Hepatocyte (in vitro differentiated cells): ENCODE measurements at regions not wholly inside any gene's neighbourhood (a gene's known extent, or its start where the extent isn't known, plus 50 kb on each side); places are given as distances from the start of the nearest gene placed in this dataset.

ENCODE experiments used
- DNase-seq: peaks from one replicate; pipeline ENCODE4 v3.0.0-alpha.2; 2016; ENCODE audit warnings: low spot score
- H2AFZ ChIP-seq: fragments of 200-600 bp; sonication (generic); 2 replicates; pipeline ENCODE4 v1.6.0; 2016; ENCODE audit warnings: antibody characterized with exemption, mild to moderate bottlenecking
- H3K27ac ChIP-seq: fragments of 200-600 bp; sonication (generic); 2 replicates; pipeline ENCODE4 v1.5.1; 2016; ENCODE audit warnings: mild to moderate bottlenecking
- H3K27me3 ChIP-seq: fragments of 200-600 bp; sonication (generic); 2 replicates; pipeline ENCODE4 v1.6.1; 2016
- H3K36me3 ChIP-seq: fragments of 200-600 bp; sonication (generic); replicated peaks from 2 replicates; pipeline ENCODE4 v1.5.1; 2016; ENCODE audit warnings: low read depth; ENCODE audit not compliant: insufficient read depth
- H3K4me1 ChIP-seq: fragments of 200-600 bp; sonication (generic); 2 replicates; pipeline ENCODE4 v1.5.1; 2016; ENCODE audit warnings: mild to moderate bottlenecking, moderate library complexity; ENCODE audit not compliant: insufficient read depth
- H3K4me2 ChIP-seq: fragments of 200-600 bp; sonication (generic); 2 replicates; pipeline ENCODE4 v1.6.0; 2016
- H3K4me3 ChIP-seq: fragments of 200-600 bp; sonication (generic); 2 replicates; pipeline ENCODE4 v1.5.1; 2016; ENCODE audit warnings: mild to moderate bottlenecking
- H3K79me2 ChIP-seq: fragments of 200-600 bp; sonication (generic); 2 replicates; pipeline ENCODE4 v1.6.0; 2017; ENCODE audit warnings: mild to moderate bottlenecking
- H3K9me2 ChIP-seq: fragments of 200-600 bp; sonication (generic); replicated peaks from 2 replicates; pipeline ENCODE4 v1.6.0; 2017; ENCODE audit warnings: mild to moderate bottlenecking; ENCODE audit not compliant: insufficient read depth
- H3K9me3 ChIP-seq: fragments of 200-600 bp; sonication (generic); 2 replicates; pipeline ENCODE4 v1.5.1; 2016; ENCODE audit warnings: low read depth, mild to moderate bottlenecking
- H4K20me1 ChIP-seq: fragments of 200-600 bp; sonication (generic); 2 replicates; pipeline ENCODE4 v1.6.0; 2016; ENCODE audit warnings: mild to moderate bottlenecking; ENCODE audit not compliant: insufficient read depth, poor library complexity, severe bottlenecking
- CTCF ChIP-seq: fragments of 200-600 bp; sonication (generic); IDR thresholded peaks from 2 replicates; pipeline ENCODE4 v1.5.1; 2016; ENCODE audit warnings: antibody characterized with exemption, mild to moderate bottlenecking; ENCODE audit not compliant: poor library complexity
- EZH2 ChIP-seq: fragments of 200-600 bp; sonication (generic); IDR thresholded peaks from 2 replicates; pipeline ENCODE4 v1.6.1; 2016; ENCODE audit warnings: antibody characterized with exemption, mild to moderate bottlenecking, borderline replicate concordance
- EZH2phosphoT487 ChIP-seq: fragments of 200-600 bp; sonication (generic); IDR thresholded peaks from one replicate; pipeline ENCODE4 v1.6.1; 2018; ENCODE audit warnings: antibody characterized with exemption, mild to moderate bottlenecking, low read depth, moderate library complexity; ENCODE audit not compliant: unreplicated experiment, severe bottlenecking
- WGBS: methylation state at CpG from one replicate; pipeline ENCODE4 v1.1.6; 2016; ENCODE audit warnings: low lambda C conversion rate; ENCODE audit errors: missing lambda C conversion rate; 5-methylcytosine and 5-hydroxymethylcytosine counted together

DNA sequence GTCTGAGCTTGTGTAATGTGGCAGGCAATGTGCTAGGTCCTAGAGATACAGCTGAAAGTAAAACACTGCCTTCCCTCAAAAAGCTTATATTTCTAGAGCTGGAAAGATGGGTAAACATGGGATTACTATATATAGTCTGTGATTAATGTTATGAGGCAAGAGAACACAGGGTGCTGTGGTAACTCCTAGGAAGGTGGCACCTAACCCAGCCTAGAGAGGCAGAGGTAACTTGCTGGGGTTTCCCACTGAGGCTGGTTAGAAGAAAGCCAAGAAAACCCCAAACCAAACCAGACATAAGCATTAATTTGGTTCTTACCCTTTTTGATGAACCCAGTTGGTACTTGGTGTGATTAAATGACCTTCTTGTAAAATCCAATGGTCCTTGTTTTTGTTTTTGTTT is 315.0 kb downstream of the PPP1R2C start:
- no peaks in the 10 kb centered on the region for H3K9me2 ChIP-seq
- no peaks in the 10 kb centered on the region for H3K4me1 ChIP-seq
- TF ChIP-seq EZH2phosphoT487 (no peak), EZH2 (no peak)
- H2AFZ ChIP-seq, result no peak overlapping the region
- H3K27me3 ChIP-seq, result no peaks in the 10 kb centered on the region
- no peak overlapping the region for H3K4me3 ChIP-seq
- DNase-seq, result no peak
- no peaks in the 10 kb centered on the region for H3K36me3 ChIP-seq
- H3K79me2 ChIP-seq, result no peaks in the 10 kb centered on the region
- no peak overlapping the region for H3K4me2 ChIP-seq
- no peaks in the 10 kb centered on the region for H4K20me1 ChIP-seq
- no peaks in the 10 kb centered on the region for H3K9me3 ChIP-seq
- no peak overlapping the region for H3K27ac ChIP-seq

DNA sequence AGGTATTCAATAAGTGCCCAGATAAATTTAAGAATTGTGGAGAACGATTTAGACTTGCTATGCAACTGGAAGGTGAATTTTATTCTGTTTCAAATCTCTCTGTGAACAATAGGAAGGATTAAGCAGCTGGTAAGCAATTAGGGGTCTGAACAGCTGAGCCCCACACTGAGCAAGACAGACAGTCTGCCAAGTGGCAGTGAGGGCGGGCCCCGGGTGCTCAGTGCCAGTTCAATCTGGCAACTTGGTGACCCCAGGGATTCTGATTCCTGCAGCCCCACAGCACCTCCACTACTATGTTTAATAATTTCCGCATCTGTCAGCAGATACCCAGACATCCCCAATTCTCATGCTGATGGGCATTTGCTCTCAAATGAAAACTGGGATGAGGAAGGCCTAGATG is 317.3 kb downstream of the PPP1R2C start:
- TF ChIP-seq EZH2 (no peak), EZH2phosphoT487 (no peak), CTCF (no peak)
- 86% methylated on average over 4 of the region's 4 CpGs for WGBS
- Histone ChIP-seq H3K4me1 (no peaks in the 10 kb centered on the region), H3K27ac (no peak overlapping the region), H3K36me3 (no peaks in the 10 kb centered on the region), H3K4me2 (no peak overlapping the region), H3K79me2 (no peaks in the 10 kb centered on the region), H2AFZ (no peak overlapping the region), H3K4me3 (no peak overlapping the region), H3K27me3 (no peaks in the 10 kb centered on the region), H3K9me3 (no peaks in the 10 kb centered on the region), H3K9me2 (no peaks in the 10 kb centered on the region), H4K20me1 (no peaks in the 10 kb centered on the region)
- DNase-seq, result no peak

DNA sequence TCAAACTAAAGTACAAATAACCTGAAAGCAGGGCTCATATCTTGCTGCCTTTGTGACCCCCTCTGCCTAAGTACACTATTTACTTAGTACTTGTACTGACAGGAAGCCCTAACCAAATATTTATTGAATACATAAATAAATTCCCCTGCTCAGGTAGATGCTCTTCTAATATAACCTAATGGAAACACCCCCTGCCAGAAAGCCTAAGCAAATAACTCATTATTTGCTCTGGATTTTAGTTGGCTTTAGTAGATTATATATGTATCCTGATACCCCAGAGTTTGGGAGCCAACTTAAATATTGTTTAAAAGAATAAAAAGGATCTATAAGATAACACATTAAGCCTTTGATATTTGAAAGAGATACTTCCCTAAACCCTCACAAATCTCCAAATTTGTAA is 318.2 kb downstream of the PPP1R2C start:
- H3K79me2 ChIP-seq, result no peaks in the 10 kb centered on the region
- DNase-seq, result no peak
- H3K27ac ChIP-seq, result no peak overlapping the region
- no peaks in the 10 kb centered on the region for H4K20me1 ChIP-seq
- H3K27me3 ChIP-seq, result no peaks in the 10 kb centered on the region
- no peaks in the 10 kb centered on the region for H3K9me3 ChIP-seq
- no peak overlapping the region for H2AFZ ChIP-seq
- no peak overlapping the region for H3K4me2 ChIP-seq
- H3K4me1 ChIP-seq, result no peaks in the 10 kb centered on the region
- no peaks in the 10 kb centered on the region for H3K9me2 ChIP-seq
- H3K4me3 ChIP-seq, result no peak overlapping the region
- peak; percentile 86 for TF ChIP-seq EZH2phosphoT487
- no peak for TF ChIP-seq CTCF
- no peaks in the 10 kb centered on the region for H3K36me3 ChIP-seq

DNA sequence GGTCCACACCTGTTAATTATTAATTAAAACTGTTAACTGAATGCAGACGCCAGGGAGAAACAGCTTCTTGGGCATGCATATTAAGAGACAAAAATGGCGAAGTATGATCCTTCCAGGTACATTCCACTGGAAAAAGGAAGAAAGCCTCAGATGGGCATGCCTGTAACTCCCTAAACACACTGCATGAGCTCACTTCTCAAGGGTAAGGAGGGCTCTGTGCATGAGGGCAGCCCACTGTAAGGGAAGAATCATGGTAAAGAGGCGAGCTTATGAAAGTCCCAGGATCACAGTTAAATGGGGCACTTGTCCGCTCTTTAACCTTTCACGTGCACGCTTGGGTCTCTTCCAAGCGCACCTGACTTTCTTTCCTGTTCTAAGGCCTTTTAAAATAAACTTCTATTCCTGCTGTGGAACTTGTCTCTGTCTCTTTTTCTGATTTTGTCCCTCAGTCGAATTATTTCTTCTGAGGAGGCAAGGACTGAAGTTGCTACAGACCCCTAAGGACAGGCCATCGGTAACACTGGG is 321.7 kb downstream of the PPP1R2C start:
- Histone ChIP-seq H3K36me3 (no peaks in the 10 kb centered on the region), H3K27ac (no peak overlapping the region), H2AFZ (no peak overlapping the region), H3K4me2 (no peak overlapping the region), H3K9me2 (no peaks in the 10 kb centered on the region), H3K4me1 (no peaks in the 10 kb centered on the region), H3K4me3 (no peak overlapping the region), H3K27me3 (no peaks in the 10 kb centered on the region), H3K79me2 (no peaks in the 10 kb centered on the region), H4K20me1 (no peaks in the 10 kb centered on the region), H3K9me3 (no peaks in the 10 kb centered on the region)
- TF ChIP-seq EZH2phosphoT487, result no peak
- TF ChIP-seq CTCF, result no peak
- TF ChIP-seq EZH2, result no peak
- WGBS, result 83% methylated on average over 9 of the region's 9 CpGs
- DNase-seq, result no peak
